ENCODE measurements at regions not wholly inside any gene's neighbourhood (a gene's known extent, or its start where the extent isn't known, plus 50 kb on each side); places are given as distances from the start of the nearest gene placed in this dataset.

DNA sequence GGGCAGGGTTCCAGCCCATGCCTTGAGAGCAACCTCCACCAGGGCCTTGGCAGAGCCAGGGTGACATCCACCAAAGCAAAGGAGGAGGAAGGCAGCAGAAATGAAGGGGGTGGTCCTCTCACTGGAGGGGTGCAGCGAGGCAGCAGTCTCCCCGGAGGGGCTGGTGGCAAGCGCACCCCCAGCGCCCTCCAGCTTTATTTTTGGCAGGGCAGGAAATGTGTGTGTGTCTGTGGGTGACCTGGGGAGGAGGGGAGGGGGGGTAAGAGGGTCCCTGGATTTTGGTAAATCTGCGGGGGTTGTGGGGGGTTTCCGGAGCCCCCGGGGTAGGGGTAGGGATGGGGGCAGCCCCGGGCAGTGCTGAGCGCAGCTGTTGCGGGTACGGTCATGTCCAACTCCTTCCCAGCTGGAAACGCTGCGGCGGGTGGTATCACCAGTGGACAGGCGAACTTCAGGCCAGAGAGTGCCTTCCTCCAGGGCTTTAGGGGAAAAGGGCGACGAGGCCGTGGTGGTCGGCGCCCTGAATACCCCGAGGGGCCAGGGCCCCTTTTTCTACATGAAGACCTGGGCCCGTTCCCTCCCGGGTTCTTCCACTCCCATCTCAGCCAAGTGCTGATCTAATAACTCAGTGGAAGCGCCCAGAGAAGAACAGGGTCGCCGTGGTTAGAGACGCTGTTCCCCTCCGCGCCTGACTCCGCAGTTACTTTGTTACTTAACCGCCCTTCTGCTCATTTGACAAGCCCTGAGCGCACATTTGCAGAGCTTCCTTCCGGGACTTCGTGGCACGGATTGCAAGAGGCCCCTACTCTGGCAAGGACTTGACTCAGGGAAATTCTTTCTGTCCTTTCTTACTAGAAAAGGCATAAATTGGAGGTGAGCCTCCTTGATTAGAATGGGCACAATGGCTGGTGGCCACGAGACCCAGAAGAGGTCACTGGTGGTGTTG lies 55.2 kb downstream of the FOS start:
- peak in 2 of 3 experiments; percentile 8 to 28 for DNase-seq (ENCODE audit: low read depth in 3 of 3)

GRCh38 chr14:75334549-75335051 lies 56.0 kb downstream of the FOS start:
- no peak for DNase-seq (ENCODE audit: low read depth in 3 of 3)

GRCh38 chr14:75335571-75335970 lies 56.9 kb downstream of the FOS start:
- no peak for DNase-seq (ENCODE audit: low read depth in 3 of 3)

DNA sequence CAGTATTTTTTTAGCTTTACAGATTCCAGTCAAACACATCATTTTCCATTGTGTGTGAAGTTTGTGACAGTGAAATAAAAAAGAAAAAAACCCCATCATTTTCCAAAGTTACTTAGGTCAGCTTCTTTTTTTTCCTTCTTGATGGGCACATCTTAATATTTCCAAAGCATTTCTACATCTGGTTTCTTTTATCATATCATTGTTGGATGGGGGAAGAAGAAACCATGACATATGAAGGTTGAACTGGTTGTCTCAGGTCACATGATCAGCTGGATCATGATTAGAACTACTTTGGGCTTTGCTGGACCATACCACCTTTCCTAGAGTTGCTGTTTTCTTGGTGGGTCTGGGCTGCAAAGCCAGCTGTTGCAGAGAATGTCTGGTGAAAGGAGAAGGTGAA lies 59.8 kb downstream of the FOS start:
- DNase-seq (ENCODE audit: low read depth in 3 of 3): no peak

GRCh38 chr14:75339059-75339458 lies 60.4 kb downstream of the FOS start:
- no peak for DNase-seq (ENCODE audit: low read depth in 3 of 3)

DNA sequence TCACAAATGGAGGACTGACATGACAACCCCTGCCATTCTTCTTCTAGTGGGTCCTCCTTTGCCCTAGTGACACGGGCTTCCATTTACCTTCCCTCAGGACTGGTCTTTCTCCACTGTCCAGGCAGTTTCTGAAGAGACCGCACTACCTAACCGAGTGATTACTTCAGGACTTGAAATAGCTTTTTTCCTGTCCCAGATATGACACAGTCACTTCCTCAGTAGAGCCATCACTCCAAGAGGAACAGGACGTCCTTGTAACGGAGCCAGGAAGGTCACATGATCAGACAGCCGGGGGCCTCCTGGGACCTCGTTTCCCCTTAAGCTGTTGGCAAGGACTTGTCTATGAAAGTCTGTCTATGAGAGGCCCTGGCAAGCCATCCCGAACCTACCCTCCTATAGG lies 62.3 kb downstream of the FOS start:
- no peak for DNase-seq (ENCODE audit: low read depth in 3 of 3)

DNA sequence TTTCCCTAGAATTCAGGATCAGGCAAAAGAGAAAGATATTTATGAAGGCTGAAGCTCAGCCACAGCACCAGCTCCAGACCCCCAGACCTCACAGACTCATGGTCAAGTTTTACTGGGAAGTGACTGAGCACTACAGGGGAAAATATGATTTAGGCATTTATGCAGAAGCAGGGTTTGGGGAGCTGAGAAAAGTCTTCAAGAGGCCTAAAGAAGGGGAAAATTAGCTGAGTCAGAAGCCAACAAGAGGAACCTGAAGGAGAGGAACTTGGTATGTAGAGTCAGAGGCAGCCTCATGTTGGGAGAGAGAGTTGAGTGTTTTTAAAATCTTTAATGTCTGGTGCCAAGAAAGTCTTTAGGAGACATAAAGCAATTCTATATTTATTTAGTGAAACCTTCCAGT lies 63.0 kb downstream of the FOS start:
- no peak for DNase-seq (ENCODE audit: low read depth in 3 of 3)

- no peak for DNase-seq (ENCODE audit: low read depth in 3 of 3)
These were observed 64.4 kb downstream of the FOS start for GRCh38 chr14:75342762-75343599.

DNA sequence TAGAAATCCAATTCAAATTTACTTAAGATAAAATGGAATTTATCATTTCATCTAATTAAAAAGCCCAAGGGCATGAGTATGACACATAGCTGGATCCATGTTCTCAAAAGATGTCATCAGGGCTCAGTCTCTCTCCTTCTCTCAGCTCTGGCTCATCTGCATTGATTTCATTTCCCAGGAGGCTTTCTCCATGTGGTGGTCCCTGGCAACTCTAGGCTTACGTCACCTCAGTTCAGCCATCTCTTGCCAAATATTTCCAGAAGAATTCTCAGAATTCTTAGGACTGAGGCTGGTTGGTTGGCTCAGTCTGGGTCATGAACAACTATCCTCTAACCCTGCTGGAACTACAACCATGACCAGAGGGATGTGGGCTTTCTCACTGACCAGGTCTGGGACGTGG lies 65.3 kb downstream of the FOS start:
- no peak for DNase-seq (ENCODE audit: low read depth in 3 of 3)

GRCh38 chr14:75344411-75344810 lies 65.8 kb downstream of the FOS start:
- no peak for DNase-seq (ENCODE audit: low read depth in 3 of 3)

DNA sequence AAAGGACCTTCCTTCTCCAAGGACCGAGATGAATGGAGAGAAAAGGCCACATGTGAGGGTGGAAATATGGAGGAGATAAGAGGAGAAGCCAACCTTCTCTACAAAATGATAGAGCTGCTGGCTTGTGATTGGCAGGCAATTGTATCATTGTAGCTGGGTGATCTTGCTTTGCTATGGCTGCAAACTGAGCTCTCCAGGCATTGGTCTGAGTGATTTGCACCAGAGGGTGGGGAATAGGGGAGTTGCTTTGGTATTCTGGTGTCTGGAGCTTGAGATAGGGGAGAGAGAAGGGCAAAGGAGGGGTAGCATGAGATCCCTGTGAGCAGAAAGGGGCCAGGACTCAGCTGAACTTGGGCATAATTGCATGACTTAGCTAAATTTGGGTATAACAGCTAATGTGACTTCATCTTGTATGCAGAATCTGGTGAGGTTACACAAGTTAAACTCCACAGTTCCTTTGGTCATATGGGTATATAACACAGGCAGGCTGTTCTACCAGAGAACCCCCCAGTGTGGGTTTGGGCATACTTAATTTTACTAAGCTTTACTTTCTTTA lies 72.0 kb downstream of the FOS start:
- DNase-seq (ENCODE audit: low read depth in 3 of 3): no peak

GRCh38 chr14:75359098-75359497 lies 68.7 kb upstream of the JDP2 start:
- DNase-seq (ENCODE audit: low read depth in 3 of 3): no peak

DNA sequence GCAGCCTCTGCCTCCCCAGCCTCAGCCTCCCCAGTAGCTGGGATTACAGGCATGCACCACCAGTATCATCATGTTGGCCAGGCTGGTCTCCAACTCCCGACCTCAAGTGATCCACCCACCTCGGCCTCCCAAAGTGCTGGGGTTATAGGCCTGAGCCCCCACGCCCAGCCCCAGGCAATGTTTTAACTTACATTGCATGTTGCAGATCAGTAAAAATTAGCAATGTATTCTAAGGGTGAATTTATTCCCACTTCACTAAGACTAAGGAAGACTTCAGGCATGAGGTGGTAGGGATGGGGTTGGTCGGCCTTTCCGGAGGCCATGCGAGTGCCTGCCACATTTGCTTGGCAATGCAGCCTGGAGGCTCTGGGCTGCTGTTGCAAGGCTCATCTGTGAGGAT lies 66.8 kb upstream of the JDP2 start:
- no peak for DNase-seq (ENCODE audit: low read depth in 3 of 3)

- DNase-seq (ENCODE audit: low read depth in 3 of 3): no peak
These were observed 65.9 kb upstream of the JDP2 start for GRCh38 chr14:75361751-75362433.

GRCh38 chr14:75363130-75363529 lies 64.7 kb upstream of the JDP2 start:
- no peak for DNase-seq (ENCODE audit: low read depth in 3 of 3)

DNA sequence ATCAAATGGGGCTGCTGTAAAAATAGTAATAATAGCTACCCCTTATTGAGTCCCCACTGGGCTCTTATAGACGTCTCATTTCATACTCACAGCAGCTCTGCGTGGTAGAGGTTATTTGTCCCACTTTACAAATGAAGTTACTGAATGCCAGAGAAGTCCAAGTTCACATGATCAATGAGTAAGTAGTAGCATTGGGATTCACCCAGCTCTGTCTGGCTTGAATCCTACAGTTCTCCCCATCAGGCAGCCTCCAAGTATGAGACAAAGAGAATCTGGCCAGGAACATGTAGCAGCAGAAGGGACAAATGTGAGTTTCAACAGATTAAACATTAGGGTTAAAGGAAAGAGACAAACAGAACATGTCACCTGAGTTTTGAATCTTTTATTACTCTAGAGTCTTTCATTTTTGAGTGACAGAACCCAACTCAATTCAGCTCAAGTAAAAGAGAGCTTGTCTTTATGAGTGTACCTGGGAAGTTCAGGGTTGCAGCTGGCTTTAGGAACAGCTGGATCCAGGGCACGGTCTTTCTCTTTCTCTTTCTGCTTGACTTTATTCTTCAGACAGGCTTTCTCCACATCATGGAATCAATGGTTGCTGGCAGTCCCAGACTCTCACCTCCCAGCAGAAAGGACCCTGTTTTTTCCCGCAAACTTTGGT lies 64.1 kb upstream of the JDP2 start:
- DNase-seq (ENCODE audit: low read depth in 3 of 3): no peak

GRCh38 chr14:75365116-75365515 lies 62.7 kb upstream of the JDP2 start:
- no peak for DNase-seq (ENCODE audit: low read depth in 3 of 3)

GRCh38 chr14:75366963-75367362 lies 60.9 kb upstream of the JDP2 start:
- no peak for DNase-seq (ENCODE audit: low read depth in 3 of 3)

DNA sequence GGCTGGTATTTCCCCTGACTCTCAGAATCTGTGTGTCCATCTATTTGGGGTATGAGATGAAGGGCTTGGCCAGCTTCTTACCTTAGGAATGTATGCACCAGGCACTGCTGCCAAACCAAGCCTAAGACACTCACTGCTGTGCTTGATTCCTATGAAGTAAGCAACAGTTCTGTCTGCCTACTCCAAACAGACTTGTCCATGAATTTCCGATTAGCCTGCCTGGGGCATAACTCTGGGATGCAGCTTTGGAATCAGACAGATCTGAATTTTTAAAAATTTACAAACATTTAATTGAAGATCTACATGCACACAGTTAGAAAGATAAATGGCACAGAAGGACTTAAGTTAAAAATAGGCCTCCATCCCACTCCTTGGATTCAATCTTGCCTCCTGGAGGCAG lies 59.5 kb upstream of the JDP2 start:
- DNase-seq (ENCODE audit: low read depth in 3 of 3): no peak

- DNase-seq (ENCODE audit: low read depth in 3 of 3): no peak
These were observed 58.3 kb upstream of the JDP2 start for GRCh38 chr14:75369506-75369905.
